Osteoblast (primary cell): ENCODE measurements at regions not wholly inside any gene's neighbourhood (a gene's known extent, or its start where the extent isn't known, plus 50 kb on each side); places are given as distances from the start of the nearest gene placed in this dataset.

ENCODE experiments used
- DNase-seq: peaks from one replicate; pipeline ENCODE4 v3.0.0; 2011; ENCODE audit warnings: low spot score, mixed read lengths; ENCODE audit not compliant: insufficient read length; ENCODE audit errors: missing footprints
- H2AFZ ChIP-seq: 2 replicates; pipeline ENCODE4 v1.6.0; 2011; ENCODE audit warnings: mild to moderate bottlenecking, low read length
- H3K27ac ChIP-seq: 2 replicates; pipeline ENCODE4 v1.5.1; 2011; ENCODE audit warnings: mild to moderate bottlenecking, low read depth, low read length, moderate library complexity
- H3K27me3 ChIP-seq: 2 replicates; pipeline ENCODE4 v1.6.0; 2012; ENCODE audit warnings: mild to moderate bottlenecking, control low read depth, inconsistent platforms, low read length, moderate library complexity; ENCODE audit not compliant: insufficient read depth
- H3K36me3 ChIP-seq: 2 replicates; pipeline ENCODE4 v1.5.1; 2011; ENCODE audit warnings: mild to moderate bottlenecking, low read length, control low read depth, moderate library complexity; ENCODE audit not compliant: insufficient read depth
- H3K4me1 ChIP-seq: 2 replicates; pipeline ENCODE4 v1.5.1; 2011; ENCODE audit warnings: mild to moderate bottlenecking, low read length, control low read depth, moderate library complexity; ENCODE audit not compliant: insufficient read depth
- H3K4me2 ChIP-seq: 2 replicates; pipeline ENCODE4 v1.6.0; 2011; ENCODE audit warnings: mild to moderate bottlenecking, low read length; ENCODE audit not compliant: insufficient read depth
- H3K4me3 ChIP-seq: fragments of 200-600 bp; sonication (generic); 3 replicates; pipeline ENCODE4 v1.5.1; 2012; ENCODE audit warnings: mild to moderate bottlenecking, low read length, inconsistent platforms; ENCODE audit not compliant: insufficient read depth
- H3K79me2 ChIP-seq: 2 replicates; pipeline ENCODE4 v1.6.0; 2012; ENCODE audit warnings: mild to moderate bottlenecking, low read length, control low read depth, inconsistent platforms; ENCODE audit not compliant: insufficient read depth
- H3K9me3 ChIP-seq: 2 replicates; pipeline ENCODE4 v1.5.1; 2011; ENCODE audit warnings: low read depth, low read length, control low read depth
- H4K20me1 ChIP-seq: 2 replicates; pipeline ENCODE4 v1.6.0; 2012; ENCODE audit warnings: mild to moderate bottlenecking, low read length, control low read depth; ENCODE audit not compliant: insufficient read depth
- CTCF ChIP-seq: IDR thresholded peaks from 2 replicates; pipeline ENCODE4 v1.5.1; 2011; ENCODE audit warnings: mild to moderate bottlenecking, low read depth, low read length, moderate library complexity; ENCODE audit errors: extremely low read depth

GRCh38 chr3:20698896-20699295 is 512.9 kb upstream of the SGO1 start:
- Histone ChIP-seq H3K4me1 (no peaks in the 10 kb centered on the region), H3K27ac (no peak overlapping the region), H3K4me2 (no peak overlapping the region), H2AFZ (no peak overlapping the region), H3K36me3 (no peaks in the 10 kb centered on the region), H3K9me3 (no peaks in the 10 kb centered on the region), H3K79me2 (no peaks in the 10 kb centered on the region), H3K4me3 (no peak overlapping the region), H3K27me3 (no peaks in the 10 kb centered on the region), H4K20me1 (no peaks in the 10 kb centered on the region)
- DNase-seq, result no peak
- TF ChIP-seq CTCF, result no peak

DNA sequence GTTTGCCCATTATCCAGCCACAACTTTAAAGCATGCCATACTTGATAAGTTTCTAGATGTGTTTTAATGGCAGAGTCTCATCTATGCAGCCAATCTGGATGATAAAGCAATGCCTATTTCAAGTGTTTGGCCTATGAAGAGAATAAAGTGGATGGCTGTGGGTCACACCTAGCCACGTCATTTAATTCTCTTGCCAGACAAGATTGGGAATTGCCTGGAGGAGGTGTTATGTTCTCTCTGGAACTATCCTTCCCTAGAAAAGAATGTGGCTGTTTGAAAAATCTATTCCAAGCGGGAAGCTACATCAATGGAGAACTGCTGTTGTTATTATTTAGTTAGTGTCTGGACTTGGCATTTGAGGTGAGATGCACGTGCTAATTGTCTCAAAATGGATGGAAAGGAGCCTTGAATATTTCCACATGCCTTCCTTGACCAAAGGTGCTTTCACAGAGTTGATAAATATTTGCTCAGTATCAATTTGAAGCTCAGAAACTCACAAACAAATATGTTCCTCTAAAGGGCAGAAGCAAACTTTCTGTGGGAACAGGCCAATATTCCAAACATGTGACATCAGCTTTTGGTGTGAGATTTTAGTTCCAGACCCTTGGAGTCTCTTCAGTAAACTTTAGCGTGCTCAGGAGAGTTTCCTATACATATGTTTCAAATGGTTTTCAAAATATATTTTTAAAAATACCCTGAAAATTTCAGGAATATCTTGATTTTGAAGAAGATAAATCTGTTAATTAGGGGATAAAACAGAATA is 510.6 kb upstream of the SGO1 start:
- no peaks in the 10 kb centered on the region for H3K36me3 ChIP-seq
- H3K9me3 ChIP-seq, result no peaks in the 10 kb centered on the region
- no peak overlapping the region for H2AFZ ChIP-seq
- no peaks in the 10 kb centered on the region for H3K79me2 ChIP-seq
- H3K27ac ChIP-seq, result no peak overlapping the region
- no peaks in the 10 kb centered on the region for H3K27me3 ChIP-seq
- H4K20me1 ChIP-seq, result no peaks in the 10 kb centered on the region
- no peak overlapping the region for H3K4me3 ChIP-seq
- no peak for DNase-seq
- no peak for TF ChIP-seq CTCF
- no peaks in the 10 kb centered on the region for H3K4me1 ChIP-seq
- no peak overlapping the region for H3K4me2 ChIP-seq

GRCh38 chr3:20692675-20693074 is 506.7 kb upstream of the SGO1 start:
- Histone ChIP-seq H3K4me3 (no peak overlapping the region), H4K20me1 (no peaks in the 10 kb centered on the region), H3K79me2 (no peaks in the 10 kb centered on the region), H3K27ac (no peak overlapping the region), H3K36me3 (no peaks in the 10 kb centered on the region), H3K4me1 (no peaks in the 10 kb centered on the region), H3K27me3 (no peaks in the 10 kb centered on the region), H2AFZ (no peak overlapping the region), H3K9me3 (no peaks in the 10 kb centered on the region), H3K4me2 (no peak overlapping the region)
- no peak for DNase-seq
- no peak for TF ChIP-seq CTCF

DNA sequence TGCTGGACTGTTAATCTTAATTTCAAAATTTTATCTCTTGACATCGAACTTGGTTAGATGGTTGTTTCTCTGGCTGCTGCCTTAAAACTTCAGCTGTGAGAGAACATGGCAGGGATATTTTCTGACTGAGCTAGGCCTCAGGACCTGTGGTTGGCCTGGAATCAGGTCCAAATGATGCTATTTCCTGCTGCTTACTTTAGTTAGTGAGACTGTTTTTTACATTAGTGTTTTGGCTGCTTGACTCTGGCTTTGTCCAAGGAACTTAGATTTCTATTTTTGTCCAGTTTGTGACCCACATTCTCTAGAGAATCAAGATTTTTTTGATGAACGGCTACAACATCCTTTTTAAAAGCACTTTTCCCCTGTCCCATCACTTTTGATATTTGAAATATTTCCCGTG is 497.9 kb upstream of the SGO1 start:
- no peaks in the 10 kb centered on the region for H3K79me2 ChIP-seq
- no peaks in the 10 kb centered on the region for H4K20me1 ChIP-seq
- peak overlapping the region; percentile 49 for H2AFZ ChIP-seq
- no peak for TF ChIP-seq CTCF
- no peaks in the 10 kb centered on the region for H3K27me3 ChIP-seq
- no peaks in the 10 kb centered on the region for H3K36me3 ChIP-seq
- peaks cover 2% of the 10 kb centered on the region for H3K9me3 ChIP-seq
- H3K4me2 ChIP-seq, result no peak overlapping the region
- no peaks in the 10 kb centered on the region for H3K4me1 ChIP-seq
- no peak overlapping the region for H3K4me3 ChIP-seq
- no peak for DNase-seq
- no peak overlapping the region for H3K27ac ChIP-seq
